Caco-2 (cell line): ENCODE measurements at regions not wholly inside any gene's neighbourhood (a gene's known extent, or its start where the extent isn't known, plus 50 kb on each side); places are given as distances from the start of the nearest gene placed in this dataset.

ENCODE experiments used
- BruUV-seq: library from RNA; stranded (reverse); fragments of 400-500 nt; replicated peaks from 2 replicates; lab custom pipeline; 2021; lab: Mats Ljungman, UMichigan
- CTCF ChIA-PET: fragments of 300-600 bp; sonication (Branson Sonifier 250); formaldehyde crosslinking; loops from one replicate; lab custom pipeline; 2022; ENCODE audit warnings: antibody characterized with exemption; lab: Charles Lee
- POLR2A ChIA-PET: fragments of 300-600 bp; sonication (Branson Sonifier 250); formaldehyde crosslinking; loops from one replicate; lab custom pipeline; 2022; ENCODE audit warnings: antibody characterized with exemption; lab: Charles Lee
- DNase-seq, 2 experiments: peaks; one replicate each; pipeline versions ENCODE4 v3.0.0 to v3.0.0-alpha.2; 2020 to 2022
- H3K27me3 ChIP-seq: replicated peaks from 2 replicates; pipeline ENCODE4 v1.6.0; 2011; ENCODE audit warnings: low read length; ENCODE audit not compliant: control insufficient read depth, insufficient read depth
- H3K36me3 ChIP-seq: 2 replicates; pipeline ENCODE4 v1.5.1; 2011; ENCODE audit warnings: low read length; ENCODE audit not compliant: control insufficient read depth, insufficient read depth
- H3K4me1 ChIP-seq: fragments of 250-450 bp; sonication (Bioruptor Pico); 2 replicates; pipeline ENCODE4 v1.5.1; 2020; ENCODE audit warnings: mild to moderate bottlenecking
- H3K4me3 ChIP-seq: 2 replicates; pipeline ENCODE4 v1.5.1; 2011; ENCODE audit warnings: low read depth, mild to moderate bottlenecking, control low read depth, low read length
- H3K9me3 ChIP-seq: fragments of 250-450 bp; sonication (Bioruptor Pico); 2 replicates; pipeline ENCODE4 v1.5.1; 2020; ENCODE audit warnings: mild to moderate bottlenecking, moderate library complexity
- H3K27ac Mint-ChIP-seq: one replicate; pipeline ENCODE4 v1.8.0; 2022; ENCODE audit warnings: mixed read lengths; ENCODE audit not compliant: unreplicated experiment
- H3K27me3 Mint-ChIP-seq: one replicate; pipeline ENCODE4 v1.8.0; 2022; ENCODE audit warnings: mixed read lengths; ENCODE audit not compliant: insufficient read depth, unreplicated experiment
- H3K36me3 Mint-ChIP-seq: one replicate; pipeline ENCODE4 v1.8.0; 2022; ENCODE audit warnings: mild to moderate bottlenecking, mixed read lengths; ENCODE audit not compliant: insufficient read depth, unreplicated experiment
- H3K4me1 Mint-ChIP-seq: one replicate; pipeline ENCODE4 v1.8.0; 2022; ENCODE audit warnings: low read depth, mixed read lengths; ENCODE audit not compliant: unreplicated experiment
- H3K4me3 Mint-ChIP-seq: one replicate; pipeline ENCODE4 v1.8.0; 2022; ENCODE audit warnings: mild to moderate bottlenecking, moderate library complexity, mixed read lengths; ENCODE audit not compliant: unreplicated experiment
- H3K9me3 Mint-ChIP-seq: one replicate; pipeline ENCODE4 v1.8.0; 2022; ENCODE audit warnings: mixed read lengths; ENCODE audit not compliant: unreplicated experiment
- intact Hi-C: fragments of 100-400 bp; cut with micrococcal nuclease; formaldehyde crosslinking; loops from one replicate; pipeline ENCODE4 v1.10.0; 2022; ENCODE audit not compliant: unreplicated experiment
- TF ChIP-seq, protein P1 (sequence below), 2 experiments: fragments of 200-600 bp in 1 of 2; IDR thresholded peaks; 1 replicate in 1 of 2; 2 replicates in 1 of 2; pipeline versions ENCODE4 v1.5.1 to v1.8.0; 2011 to 2022; ENCODE audit warnings: antibody characterized with exemption in 1 of 2, control low read depth in 1 of 2, inconsistent platforms in 1 of 2, low read depth in 1 of 2, low read length in 1 of 2, mild to moderate bottlenecking in 1 of 2, moderate library complexity in 1 of 2; ENCODE audit not compliant: insufficient read depth in 1 of 2, severe bottlenecking in 1 of 2, unreplicated experiment in 1 of 2

DNA sequence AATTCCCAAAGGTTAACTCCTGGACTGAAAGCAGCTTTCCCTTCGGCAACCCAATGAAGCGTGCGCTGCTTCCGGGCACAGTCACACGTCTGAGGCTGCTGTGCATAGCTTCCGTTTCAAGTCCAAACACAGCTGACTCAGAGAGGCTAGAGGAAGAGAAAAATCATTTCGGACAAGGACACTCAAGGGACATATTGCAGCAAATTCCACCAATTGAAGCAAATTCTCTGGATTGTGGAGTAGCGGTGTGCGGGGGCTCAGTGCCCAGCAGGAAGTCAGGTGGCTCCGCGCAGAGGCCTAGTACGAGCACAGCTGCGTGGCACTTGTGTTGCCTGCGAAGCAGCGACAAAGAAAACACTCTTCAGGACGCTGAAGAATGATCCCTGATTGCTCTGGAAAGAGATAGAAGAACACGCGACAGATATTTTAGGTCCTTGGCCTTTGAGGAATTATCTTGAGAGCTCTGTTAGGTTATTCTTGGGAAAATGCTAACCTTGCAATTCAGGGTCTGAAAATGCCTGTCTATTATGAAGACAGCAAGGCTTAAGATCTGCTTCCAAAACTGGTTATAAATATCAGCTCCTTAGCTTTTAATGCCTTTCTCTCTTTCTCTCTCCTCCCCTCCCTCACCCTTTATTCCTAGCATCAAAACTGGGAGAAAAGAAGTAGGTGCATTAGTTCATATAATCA, 352.6 kb upstream of the DLGAP1 start:
- Histone ChIP-seq H3K9me3 (no peaks in the 10 kb centered on the region), H3K27me3 (no peaks in the 10 kb centered on the region), H3K36me3 (no peaks in the 10 kb centered on the region), H3K4me1 (no peaks in the 10 kb centered on the region), H3K4me3 (no peak overlapping the region)
- Mint-ChIP-seq H3K27me3 (peaks cover 3% of the 10 kb centered on the region), H3K36me3 (no peaks in the 10 kb centered on the region), H3K4me1 (no peaks in the 10 kb centered on the region), H3K9me3 (no peaks in the 10 kb centered on the region), H3K27ac (no peak overlapping the region), H3K4me3 (no peak overlapping the region)
- TF ChIP-seq, protein P1, sequence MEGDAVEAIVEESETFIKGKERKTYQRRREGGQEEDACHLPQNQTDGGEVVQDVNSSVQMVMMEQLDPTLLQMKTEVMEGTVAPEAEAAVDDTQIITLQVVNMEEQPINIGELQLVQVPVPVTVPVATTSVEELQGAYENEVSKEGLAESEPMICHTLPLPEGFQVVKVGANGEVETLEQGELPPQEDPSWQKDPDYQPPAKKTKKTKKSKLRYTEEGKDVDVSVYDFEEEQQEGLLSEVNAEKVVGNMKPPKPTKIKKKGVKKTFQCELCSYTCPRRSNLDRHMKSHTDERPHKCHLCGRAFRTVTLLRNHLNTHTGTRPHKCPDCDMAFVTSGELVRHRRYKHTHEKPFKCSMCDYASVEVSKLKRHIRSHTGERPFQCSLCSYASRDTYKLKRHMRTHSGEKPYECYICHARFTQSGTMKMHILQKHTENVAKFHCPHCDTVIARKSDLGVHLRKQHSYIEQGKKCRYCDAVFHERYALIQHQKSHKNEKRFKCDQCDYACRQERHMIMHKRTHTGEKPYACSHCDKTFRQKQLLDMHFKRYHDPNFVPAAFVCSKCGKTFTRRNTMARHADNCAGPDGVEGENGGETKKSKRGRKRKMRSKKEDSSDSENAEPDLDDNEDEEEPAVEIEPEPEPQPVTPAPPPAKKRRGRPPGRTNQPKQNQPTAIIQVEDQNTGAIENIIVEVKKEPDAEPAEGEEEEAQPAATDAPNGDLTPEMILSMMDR (IDR thresholded peaks at IDR 0.05; ENCODE audit: insufficient read depth in 1 of 2, low read depth in 1 of 2, low read length in 1 of 2, severe bottlenecking in 1 of 2, unreplicated experiment in 1 of 2), result no peak
- no TSS peak for BruUV-seq
- DNase-seq, result no peak
- intact Hi-C loops, result no loop called here
- CTCF ChIA-PET, result no interaction called here
- POLR2A ChIA-PET, result no interaction called here

DNA sequence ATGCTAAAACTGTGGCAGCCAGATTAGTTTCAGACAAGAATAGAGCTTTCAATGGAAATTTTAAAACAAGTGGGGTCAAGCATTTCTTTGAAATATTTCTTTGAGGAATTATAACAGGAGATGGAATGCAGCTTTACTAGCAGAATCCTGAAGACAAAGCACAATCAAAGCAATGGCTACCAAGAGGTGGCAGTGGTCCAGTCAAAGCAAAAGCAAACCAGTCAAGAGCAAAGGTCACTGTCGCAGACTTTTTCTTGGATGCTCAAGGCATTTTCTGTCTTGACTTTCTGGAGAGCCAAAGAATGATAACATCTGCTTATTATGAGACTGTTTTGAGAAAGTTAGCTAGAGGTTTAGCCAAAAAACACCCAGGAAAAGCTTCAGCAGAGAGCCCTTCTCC, 351.2 kb upstream of the DLGAP1 start:
- Mint-ChIP-seq H3K4me1 (no peaks in the 10 kb centered on the region), H3K9me3 (no peaks in the 10 kb centered on the region), H3K36me3 (no peaks in the 10 kb centered on the region), H3K27me3 (no peaks in the 10 kb centered on the region), H3K4me3 (no peak overlapping the region), H3K27ac (no peak overlapping the region)
- TF ChIP-seq, protein P1 (IDR thresholded peaks at IDR 0.05; ENCODE audit: insufficient read depth in 1 of 2, low read depth in 1 of 2, low read length in 1 of 2, severe bottlenecking in 1 of 2, unreplicated experiment in 1 of 2), result no peak
- intact Hi-C loops, result no loop called here
- no peaks in the 10 kb centered on the region for H3K27me3 ChIP-seq
- no peak overlapping the region for H3K4me3 ChIP-seq
- no peaks in the 10 kb centered on the region for H3K36me3 ChIP-seq
- no peaks in the 10 kb centered on the region for H3K4me1 ChIP-seq
- ChIA-PET POLR2A (no interaction called here), CTCF (no interaction called here)
- no peak for DNase-seq
- no TSS peak for BruUV-seq
- H3K9me3 ChIP-seq, result no peaks in the 10 kb centered on the region

DNA sequence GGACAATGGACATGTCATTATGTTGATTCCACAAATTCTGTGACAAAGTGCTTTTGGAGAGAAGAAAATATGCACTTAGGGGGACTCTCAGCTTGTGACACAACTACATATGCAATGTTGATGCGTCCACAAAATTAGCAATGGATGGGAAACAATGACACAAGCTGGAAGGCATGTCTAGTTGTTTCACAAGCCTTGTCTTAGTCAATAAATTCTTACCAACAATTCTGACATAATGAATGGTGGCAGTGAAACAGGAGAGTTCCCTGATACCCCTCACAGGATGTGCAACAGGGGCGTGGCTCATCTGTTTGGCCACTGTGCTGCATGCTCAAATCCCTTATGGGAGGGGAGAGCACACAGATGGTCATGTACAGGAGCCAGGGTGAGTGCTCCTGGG, 347.2 kb upstream of the DLGAP1 start:
- no peak overlapping the region for H3K4me3 Mint-ChIP-seq
- POLR2A ChIA-PET, result no interaction called here
- TF ChIP-seq, protein P1 (IDR thresholded peaks at IDR 0.05; ENCODE audit: insufficient read depth in 1 of 2, low read depth in 1 of 2, low read length in 1 of 2, severe bottlenecking in 1 of 2, unreplicated experiment in 1 of 2), result no peak
- H3K36me3 ChIP-seq, result no peaks in the 10 kb centered on the region
- CTCF ChIA-PET, result no interaction called here
- no peak for DNase-seq
- no peaks in the 10 kb centered on the region for H3K4me1 Mint-ChIP-seq
- no peaks in the 10 kb centered on the region for H3K27me3 ChIP-seq
- H3K4me1 ChIP-seq, result no peaks in the 10 kb centered on the region
- H3K4me3 ChIP-seq, result no peak overlapping the region
- no peaks in the 10 kb centered on the region for H3K36me3 Mint-ChIP-seq
- no peaks in the 10 kb centered on the region for H3K9me3 ChIP-seq
- intact Hi-C loops, result no loop called here
- no peaks in the 10 kb centered on the region for H3K27me3 Mint-ChIP-seq
- no peak overlapping the region for H3K27ac Mint-ChIP-seq
- no peaks in the 10 kb centered on the region for H3K9me3 Mint-ChIP-seq
- no TSS peak for BruUV-seq
